IMR-90 (cell line): ENCODE measurements at regions not wholly inside any gene's neighbourhood (a gene's known extent, or its start where the extent isn't known, plus 50 kb on each side); places are given as distances from the start of the nearest gene placed in this dataset.

Source experiments
- ATAC-seq: fragments of 200-7000 bp; cut with Tn5 transposase; 2 replicates; pipeline ENCODE4 v1.9.1; 2020; ENCODE audit warnings: low read depth, mild to moderate bottlenecking, moderate library complexity
- BruUV-seq: library from RNA; stranded (reverse); fragments of 400-500 nt; replicated peaks from 2 replicates; lab custom pipeline; 2021; lab: Mats Ljungman, UMichigan
- CTCF ChIA-PET: fragments of 300-600 bp; formaldehyde crosslinking; extraction: SDS; loops from one replicate; lab custom pipeline; 2021; ENCODE audit warnings: antibody characterized with exemption; lab: Yijun Ruan, JAX
- POLR2A ChIA-PET: fragments of 300-600 bp; sonication (Branson Sonifier 250); formaldehyde crosslinking; loops from one replicate; lab custom pipeline; 2022; ENCODE audit warnings: antibody characterized with exemption; ENCODE audit not compliant: unreplicated experiment; lab: Charles Lee
- DNase-seq: peaks from one replicate; pipeline ENCODE4 v3.0.0; 2013
- H2AFZ ChIP-seq: replicated peaks from 2 replicates; pipeline ENCODE3; 2013; ENCODE audit warnings: low read length, mild to moderate bottlenecking; ENCODE audit not compliant: poor library complexity
- H2AK5ac ChIP-seq: 2 replicates; pipeline ENCODE4 v1.6.1; 2013; ENCODE audit warnings: low read depth, low read length, inconsistent platforms
- H2AK9ac ChIP-seq: replicated peaks from 2 replicates; pipeline ENCODE3; 2013; ENCODE audit warnings: mild to moderate bottlenecking, low read depth, low read length, moderate library complexity; ENCODE audit not compliant: poor library complexity
- H2BK120ac ChIP-seq: 2 replicates; pipeline ENCODE4 v1.6.1; 2013; ENCODE audit warnings: low read depth, low read length, inconsistent platforms
- H2BK15ac ChIP-seq: 3 replicates; pipeline ENCODE4 v1.6.1; 2013; ENCODE audit warnings: low read depth, low read length, inconsistent platforms
- H2BK20ac ChIP-seq: 2 replicates; pipeline ENCODE4 v1.6.1; 2013; ENCODE audit warnings: low read depth, mild to moderate bottlenecking, inconsistent platforms, low read length, moderate library complexity
- H2BK5ac ChIP-seq: 2 replicates; pipeline ENCODE4 v1.6.1; 2013; ENCODE audit warnings: mild to moderate bottlenecking, low read depth, low read length, inconsistent platforms; ENCODE audit not compliant: poor library complexity, severe bottlenecking
- H3K14ac ChIP-seq: replicated peaks from 2 replicates; pipeline ENCODE4 v1.6.1; 2013; ENCODE audit warnings: low read depth, low read length, inconsistent platforms
- H3K18ac ChIP-seq: 2 replicates; pipeline ENCODE4 v1.6.1; 2013; ENCODE audit warnings: low read depth, low read length, control low read depth
- H3K23ac ChIP-seq: 2 replicates; pipeline ENCODE4 v1.6.1; 2013; ENCODE audit warnings: low read depth, low read length, inconsistent platforms
- H3K27ac ChIP-seq: 2 replicates; pipeline ENCODE4 v1.5.1; 2013; ENCODE audit warnings: mild to moderate bottlenecking, control low read depth, low read length; ENCODE audit not compliant: insufficient read depth
- H3K27me3 ChIP-seq: 2 replicates; pipeline ENCODE4 v1.6.1; 2013; ENCODE audit warnings: low read length; ENCODE audit not compliant: control insufficient read depth, insufficient read depth
- H3K36me3 ChIP-seq: 2 replicates; pipeline ENCODE4 v1.6.1; 2013; ENCODE audit warnings: low read length, mixed read lengths; ENCODE audit not compliant: control insufficient read depth, insufficient read depth
- H3K4ac ChIP-seq: 2 replicates; pipeline ENCODE4 v1.6.1; 2013; ENCODE audit warnings: low read depth, low read length, inconsistent platforms
- H3K4me1 ChIP-seq: 2 replicates; pipeline ENCODE4 v1.6.1; 2013; ENCODE audit warnings: low read length, mixed read lengths; ENCODE audit not compliant: control insufficient read depth, insufficient read depth
- H3K4me2 ChIP-seq: 2 replicates; pipeline ENCODE4 v1.6.1; 2013; ENCODE audit warnings: low read depth, mild to moderate bottlenecking, control low read depth, low read length, moderate library complexity
- H3K4me3 ChIP-seq: 2 replicates; pipeline ENCODE4 v1.5.1; 2013; ENCODE audit warnings: low read depth, mild to moderate bottlenecking, control low read depth, low read length, moderate library complexity; ENCODE audit not compliant: insufficient read depth
- H3K56ac ChIP-seq: 2 replicates; pipeline ENCODE4 v1.6.1; 2013; ENCODE audit warnings: low read length, inconsistent platforms; ENCODE audit not compliant: insufficient read depth; ENCODE audit errors: extremely low read depth
- H3K79me1 ChIP-seq, 2 experiments: 2 replicates each; pipeline ENCODE4 v1.6.1; 2013; ENCODE audit warnings: low read length in 2 of 2, inconsistent platforms in 1 of 2, low read depth in 1 of 2
- H3K9ac ChIP-seq: 2 replicates; pipeline ENCODE4 v1.6.1; 2013; ENCODE audit warnings: low read depth, low read length, control low read depth
- H3K9me1 ChIP-seq: 2 replicates; pipeline ENCODE4 v1.6.1; 2013; ENCODE audit warnings: low read length, inconsistent platforms; ENCODE audit not compliant: insufficient read depth
- H3K9me3 ChIP-seq: 2 replicates; pipeline ENCODE4 v1.6.1; 2013; ENCODE audit warnings: low read length; ENCODE audit not compliant: control insufficient read depth, insufficient read depth
- H4K20me1 ChIP-seq: 2 replicates; pipeline ENCODE4 v1.6.1; 2013; ENCODE audit warnings: low read length, inconsistent platforms; ENCODE audit not compliant: insufficient read depth
- H4K5ac ChIP-seq: 2 replicates; pipeline ENCODE4 v1.6.1; 2013; ENCODE audit warnings: mild to moderate bottlenecking, low read depth, low read length, control low read depth
- H4K8ac ChIP-seq, 2 experiments: 2 replicates each; pipeline ENCODE4 v1.6.1; 2013; ENCODE audit warnings: low read depth in 2 of 2, low read length in 2 of 2, control low read depth in 1 of 2, inconsistent platforms in 1 of 2
- H4K91ac ChIP-seq: 2 replicates; pipeline ENCODE4 v1.6.1; 2013; ENCODE audit warnings: low read depth, low read length, inconsistent platforms; ENCODE audit not compliant: insufficient read depth
- BHLHE40 ChIP-seq: fragments of 150-350 bp; IDR thresholded peaks from 2 replicates; pipeline ENCODE4 v1.6.1; 2016; ENCODE audit warnings: mild to moderate bottlenecking, low read depth, low read length
- NFE2L2 ChIP-seq: fragments of 150-350 bp; IDR thresholded peaks from 2 replicates; pipeline ENCODE4 v1.6.1; 2016; ENCODE audit warnings: low read depth, mild to moderate bottlenecking, low read length
- POLR2A ChIP-seq: IDR thresholded peaks from 2 replicates; pipeline ENCODE4 v1.6.1; 2012; ENCODE audit warnings: mild to moderate bottlenecking, low read depth, low read length
- RAD21 ChIP-seq: IDR thresholded peaks from 2 replicates; pipeline ENCODE4 v1.6.1; 2012; ENCODE audit warnings: low read length, improper control_type of control experiment
- RFX5 ChIP-seq: IDR thresholded peaks from 2 replicates; pipeline ENCODE4 v1.8.0; 2012; ENCODE audit warnings: low read depth, mild to moderate bottlenecking, low read length, moderate library complexity
- SMC3 ChIP-seq: fragments of 150-350 bp; IDR thresholded peaks from 2 replicates; pipeline ENCODE4 v1.6.1; 2016; ENCODE audit warnings: low read depth, mild to moderate bottlenecking, antibody characterized with exemption, low read length, moderate library complexity
- WGBS, 2 experiments: methylation state at CpG; one replicate each; pipeline versions ENCODE4 v1.1.5 to v1.1.7; 2013; ENCODE audit warnings: missing lambda C conversion rate in 2 of 2; ENCODE audit not compliant: insufficient read length in 1 of 2; ENCODE audit errors: extremely low coverage in 2 of 2; 5-methylcytosine and 5-hydroxymethylcytosine counted together
- dilution Hi-C: fragments of 300-500 bp; cut with HindIII; formaldehyde crosslinking; loops from one replicate; pipeline ENCODE4 v1.14.3; 2018; ENCODE audit warnings: low sequenced_read_pairs; ENCODE audit not compliant: unreplicated experiment
- in situ Hi-C: fragments of 300-500 bp; cut with MboI; formaldehyde crosslinking; loops from 3 replicates; pipeline ENCODE4 v1.14.3; 2019; ENCODE audit warnings: low sequenced_read_pairs, inconsistent platforms, mixed read lengths
- intact Hi-C: fragments of 100-400 bp; cut with micrococcal nuclease; formaldehyde crosslinking; loops from 2 replicates; pipeline ENCODE4 v1.10.0; 2022

DNA sequence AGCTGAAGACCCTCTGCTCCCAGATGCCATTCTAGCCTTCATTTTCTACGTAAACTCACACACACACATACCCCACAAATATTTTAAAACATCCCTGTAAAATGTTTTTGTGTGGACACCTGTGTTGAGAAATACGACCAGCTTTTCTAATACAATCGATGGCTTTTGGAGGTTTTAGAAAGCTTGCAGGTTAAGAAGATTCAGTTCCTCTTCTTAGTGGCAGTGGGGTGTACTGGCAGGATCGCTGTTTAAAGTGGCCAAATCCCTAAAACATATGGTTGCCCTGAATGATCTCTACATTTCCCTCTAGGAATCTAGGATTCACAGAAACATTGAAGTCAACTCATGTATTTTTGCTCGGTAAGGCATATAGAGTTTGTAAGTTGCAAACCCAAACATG lies 236.3 kb downstream of the NSG2 start:
- H3K4me1 ChIP-seq, result no peaks in the 10 kb centered on the region
- H3K14ac ChIP-seq, result no peak overlapping the region
- in situ Hi-C loops, result no loop called here
- H3K4ac ChIP-seq, result no peak overlapping the region
- H2BK20ac ChIP-seq, result no peak overlapping the region
- no peak overlapping the region for H3K27ac ChIP-seq
- H2BK15ac ChIP-seq, result no peak overlapping the region
- WGBS, 2 experiments, result no CpG with 5 or more reads among the region's 5 CpGs
- ChIA-PET CTCF (no interaction called here), POLR2A (no interaction called here)
- H4K8ac ChIP-seq, result no peak overlapping the region
- no peak overlapping the region for H2BK120ac ChIP-seq
- H2BK5ac ChIP-seq, result no peak overlapping the region
- no TSS peak for BruUV-seq
- no peaks in the 10 kb centered on the region for H3K27me3 ChIP-seq
- no peaks in the 10 kb centered on the region for H3K79me1 ChIP-seq
- intact Hi-C loops, result no loop called here
- no peak overlapping the region for H4K5ac ChIP-seq
- H4K20me1 ChIP-seq, result no peaks in the 10 kb centered on the region
- DNase-seq (no peak), ATAC-seq (no peak)
- no peak overlapping the region for H3K18ac ChIP-seq
- peaks cover 6% of the 10 kb centered on the region for H3K9me3 ChIP-seq
- H2AK9ac ChIP-seq, result no peak overlapping the region
- no peaks in the 10 kb centered on the region for H3K36me3 ChIP-seq
- no peak overlapping the region for H4K91ac ChIP-seq
- no peak overlapping the region for H3K23ac ChIP-seq
- H3K4me3 ChIP-seq, result no peak overlapping the region
- H3K4me2 ChIP-seq, result no peak overlapping the region
- dilution Hi-C loops, result no loop called here
- H2AK5ac ChIP-seq, result no peak overlapping the region
- H3K9ac ChIP-seq, result no peak overlapping the region
- no peak overlapping the region for H2AFZ ChIP-seq
- no peak overlapping the region for H3K56ac ChIP-seq
- H3K9me1 ChIP-seq, result no peaks in the 10 kb centered on the region
- TF ChIP-seq POLR2A, result no peak
- no peak for TF ChIP-seq RFX5
- no peak for TF ChIP-seq BHLHE40
- no peak for TF ChIP-seq SMC3
- TF ChIP-seq NFE2L2, result no peak
- no peak for TF ChIP-seq RAD21
